Astrocyte (in vitro differentiated cells and primary cell): ENCODE measurements at regions not wholly inside any gene's neighbourhood (a gene's known extent, or its start where the extent isn't known, plus 50 kb on each side); places are given as distances from the start of the nearest gene placed in this dataset.

Source experiments
- DNase-seq: peaks from one replicate; pipeline ENCODE4 v3.0.0-alpha.2; 2010; ENCODE audit warnings: low read depth
- FAIRE-seq: peaks from 2 replicates; lab custom pipeline; 2011; peaks lifted over from hg19 to GRCh38; lab: Jason Lieb, UNC
- H2AFZ ChIP-seq: 2 replicates; pipeline ENCODE4 v1.6.0; 2012; ENCODE audit warnings: low read depth, low read length, inconsistent platforms
- H3K27ac ChIP-seq: 2 replicates; pipeline ENCODE4 v1.5.1; 2011; ENCODE audit warnings: low read depth, low read length, inconsistent platforms
- H3K27me3 ChIP-seq: 2 replicates; pipeline ENCODE4 v1.6.0; 2011; ENCODE audit warnings: low read length, inconsistent platforms; ENCODE audit not compliant: insufficient read depth
- H3K36me3 ChIP-seq: 2 replicates; pipeline ENCODE4 v1.5.1; 2011; ENCODE audit warnings: low read length, inconsistent platforms; ENCODE audit not compliant: insufficient read depth
- H3K4me1 ChIP-seq: 2 replicates; pipeline ENCODE4 v1.5.1; 2011; ENCODE audit warnings: low read length, inconsistent platforms; ENCODE audit not compliant: insufficient read depth
- H3K4me2 ChIP-seq: 2 replicates; pipeline ENCODE4 v1.6.0; 2012; ENCODE audit warnings: low read length, inconsistent platforms
- H3K4me3 ChIP-seq: 2 replicates; pipeline ENCODE4 v1.5.1; 2011; ENCODE audit warnings: low read depth, mild to moderate bottlenecking, low read length, inconsistent platforms; ENCODE audit not compliant: insufficient read depth
- H3K79me2 ChIP-seq: 2 replicates; pipeline ENCODE4 v1.6.0; 2012; ENCODE audit warnings: mild to moderate bottlenecking, low read length, inconsistent platforms; ENCODE audit not compliant: insufficient read depth
- H3K9ac ChIP-seq: 2 replicates; pipeline ENCODE4 v1.6.0; 2012; ENCODE audit warnings: mild to moderate bottlenecking, low read length, inconsistent platforms
- H3K9me3 ChIP-seq: 2 replicates; pipeline ENCODE4 v1.5.1; 2012; ENCODE audit warnings: low read depth, mild to moderate bottlenecking, low read length, inconsistent platforms; ENCODE audit not compliant: insufficient read depth
- H4K20me1 ChIP-seq: 2 replicates; pipeline ENCODE4 v1.6.0; 2012; ENCODE audit warnings: low read length, inconsistent platforms; ENCODE audit not compliant: insufficient read depth
- H3K27ac Mint-ChIP-seq: one replicate; pipeline ENCODE4 v1.8.0; 2021; ENCODE audit warnings: mild to moderate bottlenecking, mixed read lengths; ENCODE audit not compliant: unreplicated experiment
- H3K27me3 Mint-ChIP-seq: one replicate; pipeline ENCODE4 v1.8.0; 2021; ENCODE audit warnings: low read depth, mixed read lengths; ENCODE audit not compliant: unreplicated experiment
- H3K36me3 Mint-ChIP-seq: one replicate; pipeline ENCODE4 v1.8.0; 2021; ENCODE audit warnings: low read depth, mixed read lengths; ENCODE audit not compliant: unreplicated experiment
- H3K4me1 Mint-ChIP-seq: one replicate; pipeline ENCODE4 v1.8.0; 2021; ENCODE audit warnings: low read depth, mixed read lengths; ENCODE audit not compliant: unreplicated experiment
- H3K4me3 Mint-ChIP-seq: one replicate; pipeline ENCODE4 v1.8.0; 2021; ENCODE audit warnings: mild to moderate bottlenecking, moderate library complexity, mixed read lengths; ENCODE audit not compliant: unreplicated experiment
- H3K9me3 Mint-ChIP-seq: one replicate; pipeline ENCODE4 v1.8.0; 2021; ENCODE audit warnings: mild to moderate bottlenecking, mixed read lengths; ENCODE audit not compliant: unreplicated experiment
- CTCF ChIP-seq: IDR thresholded peaks from 2 replicates; pipeline ENCODE4 v1.5.1; 2011; ENCODE audit warnings: low read depth, mild to moderate bottlenecking, inconsistent platforms, low read length, moderate library complexity; ENCODE audit not compliant: insufficient read depth
- EZH2 ChIP-seq: IDR thresholded peaks from 2 replicates; pipeline ENCODE4 v1.6.1; 2012; ENCODE audit warnings: mild to moderate bottlenecking, low read length, inconsistent platforms; ENCODE audit not compliant: insufficient read depth

- Histone ChIP-seq H3K9ac (no peak overlapping the region), H3K4me1 (no peaks in the 10 kb centered on the region), H3K79me2 (no peaks in the 10 kb centered on the region), H4K20me1 (no peaks in the 10 kb centered on the region), H3K27me3 (no peaks in the 10 kb centered on the region), H3K36me3 (no peaks in the 10 kb centered on the region), H3K4me2 (no peak overlapping the region), H3K4me3 (no peak overlapping the region), H2AFZ (no peak overlapping the region), H3K27ac (no peak overlapping the region), H3K9me3 (no peaks in the 10 kb centered on the region)
- H3K36me3 Mint-ChIP-seq = no peaks in the 10 kb centered on the region
- H3K27ac Mint-ChIP-seq = no peak overlapping the region
- no peak for FAIRE-seq
- DNase-seq = no peak
- H3K4me3 Mint-ChIP-seq = no peak overlapping the region
- no peaks in the 10 kb centered on the region for H3K27me3 Mint-ChIP-seq
- peaks cover 11% of the 10 kb centered on the region for H3K4me1 Mint-ChIP-seq
- TF ChIP-seq EZH2 = no peak
- TF ChIP-seq CTCF = no peak
- H3K9me3 Mint-ChIP-seq = no peaks in the 10 kb centered on the region
Observed at GRCh38 chr20:6959900-6960312, 192.4 kb downstream of the BMP2 start.

- H3K27ac ChIP-seq = no peak overlapping the region
- H3K27me3 Mint-ChIP-seq = no peaks in the 10 kb centered on the region
- H3K4me3 ChIP-seq = no peak overlapping the region
- H3K9me3 Mint-ChIP-seq = peaks cover 4% of the 10 kb centered on the region
- H4K20me1 ChIP-seq = no peaks in the 10 kb centered on the region
- no peaks in the 10 kb centered on the region for H3K36me3 ChIP-seq
- DNase-seq (peak; percentile 41), FAIRE-seq (no peak)
- no peak overlapping the region for H3K4me2 ChIP-seq
- H3K27ac Mint-ChIP-seq = no peak overlapping the region
- H3K4me1 Mint-ChIP-seq = no peaks in the 10 kb centered on the region
- no peak overlapping the region for H2AFZ ChIP-seq
- H3K4me1 ChIP-seq = no peaks in the 10 kb centered on the region
- H3K4me3 Mint-ChIP-seq = no peak overlapping the region
- no peaks in the 10 kb centered on the region for H3K36me3 Mint-ChIP-seq
- H3K27me3 ChIP-seq = no peaks in the 10 kb centered on the region
- no peaks in the 10 kb centered on the region for H3K79me2 ChIP-seq
- TF ChIP-seq CTCF = no peak
- no peak for TF ChIP-seq EZH2
- H3K9ac ChIP-seq = no peak overlapping the region
- H3K9me3 ChIP-seq = no peaks in the 10 kb centered on the region
Observed at GRCh38 chr20:6966721-6967120, 199.2 kb downstream of the BMP2 start.

- Histone ChIP-seq H3K4me2 (no peak overlapping the region), H3K27ac (no peak overlapping the region), H3K27me3 (no peaks in the 10 kb centered on the region), H2AFZ (no peak overlapping the region), H4K20me1 (no peaks in the 10 kb centered on the region), H3K9ac (no peak overlapping the region), H3K4me3 (no peak overlapping the region), H3K4me1 (no peaks in the 10 kb centered on the region), H3K79me2 (no peaks in the 10 kb centered on the region), H3K9me3 (peaks cover 2% of the 10 kb centered on the region), H3K36me3 (no peaks in the 10 kb centered on the region)
- H3K36me3 Mint-ChIP-seq = no peaks in the 10 kb centered on the region
- H3K4me3 Mint-ChIP-seq = no peak overlapping the region
- H3K27ac Mint-ChIP-seq = no peak overlapping the region
- peaks cover 5% of the 10 kb centered on the region for H3K4me1 Mint-ChIP-seq
- FAIRE-seq (no peak), DNase-seq (no peak)
- no peaks in the 10 kb centered on the region for H3K27me3 Mint-ChIP-seq
- H3K9me3 Mint-ChIP-seq = no peaks in the 10 kb centered on the region
- TF ChIP-seq EZH2 = no peak
- no peak for TF ChIP-seq CTCF
Observed at GRCh38 chr20:6974838-6975237, 207.4 kb downstream of the BMP2 start.
